ENCODE measurements at regions not wholly inside any gene's neighbourhood (a gene's known extent, or its start where the extent isn't known, plus 50 kb on each side); places are given as distances from the start of the nearest gene placed in this dataset.
"Not testable (repeated sequence)": the region's sequence is repeated elsewhere in the genome, so short reads cannot be mapped to it uniquely, and the experiment has no call there.

DNA sequence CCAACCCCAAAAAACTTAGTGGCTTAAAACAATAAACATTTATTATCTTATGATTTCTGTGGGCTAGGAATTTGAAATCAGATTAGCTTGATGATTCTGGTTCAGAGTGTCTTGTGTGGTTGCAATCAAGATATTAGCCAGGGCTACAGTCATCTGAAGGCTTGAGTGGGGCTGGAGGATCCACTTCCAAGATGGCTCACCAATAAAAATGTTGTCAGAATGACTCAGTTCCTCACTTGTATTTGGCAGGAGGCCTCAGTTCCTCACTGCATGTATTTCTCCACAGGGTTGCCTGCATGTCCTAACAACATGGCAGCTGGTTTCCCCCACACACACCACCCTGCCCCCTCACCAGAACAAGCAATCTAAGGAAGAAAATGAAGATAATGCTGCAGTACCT, 98.2 kb upstream of the NIPBL start:
- no peak for DNase-seq (ENCODE audit: low read depth in 2 of 3, low spot score in 2 of 3)

DNA sequence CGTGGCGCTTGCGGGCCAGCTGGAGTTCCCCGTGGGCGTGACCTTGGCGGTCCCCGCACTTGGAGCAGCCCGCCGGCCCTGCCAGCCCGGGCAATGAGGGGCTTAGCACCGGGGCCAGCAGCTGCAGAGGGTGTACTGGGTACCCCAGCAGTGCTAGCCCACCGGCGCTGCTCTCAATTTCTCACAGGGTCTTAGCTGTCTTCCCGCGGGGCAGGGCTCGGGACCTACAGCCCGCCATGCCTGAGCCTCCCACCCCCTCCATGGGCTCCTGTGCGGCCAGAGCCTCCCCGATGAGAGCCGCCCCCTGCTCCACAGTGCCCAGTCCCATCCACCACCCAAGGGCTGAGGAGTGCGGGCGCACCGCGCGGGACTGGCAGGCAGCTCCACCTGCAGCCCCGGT, 94.0 kb upstream of the NIPBL start:
- not testable (repeated sequence) for DNase-seq (ENCODE audit: low read depth in 2 of 3, low spot score in 2 of 3)

DNA sequence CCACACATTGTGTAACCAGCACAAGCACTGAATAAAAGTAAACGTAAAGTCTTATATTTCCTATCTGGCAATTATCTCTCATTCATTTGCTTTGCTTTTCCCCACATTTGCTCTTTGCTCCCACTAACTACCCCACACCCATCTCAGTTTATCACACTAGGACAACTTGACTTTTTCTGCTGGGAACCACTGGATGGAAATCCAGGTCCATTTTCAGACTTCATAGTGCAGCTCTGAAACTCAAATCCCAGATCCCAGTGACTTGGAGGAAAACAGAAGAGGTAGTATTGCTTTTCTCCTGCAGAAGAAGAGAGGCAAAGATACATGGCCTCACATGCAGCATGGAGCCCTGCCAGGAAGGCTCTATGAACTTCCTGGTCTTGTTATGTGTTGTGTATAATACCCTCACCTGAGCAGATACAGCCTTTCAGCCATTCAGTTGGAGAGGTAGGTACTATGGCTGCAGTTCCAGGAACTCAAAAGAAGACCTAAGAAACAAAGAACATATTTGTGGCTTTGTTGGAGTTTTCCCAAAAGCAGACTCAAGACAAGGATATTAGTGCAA, 90.0 kb upstream of the NIPBL start:
- DNase-seq (ENCODE audit: low read depth in 2 of 3, low spot score in 2 of 3): no peak

DNA sequence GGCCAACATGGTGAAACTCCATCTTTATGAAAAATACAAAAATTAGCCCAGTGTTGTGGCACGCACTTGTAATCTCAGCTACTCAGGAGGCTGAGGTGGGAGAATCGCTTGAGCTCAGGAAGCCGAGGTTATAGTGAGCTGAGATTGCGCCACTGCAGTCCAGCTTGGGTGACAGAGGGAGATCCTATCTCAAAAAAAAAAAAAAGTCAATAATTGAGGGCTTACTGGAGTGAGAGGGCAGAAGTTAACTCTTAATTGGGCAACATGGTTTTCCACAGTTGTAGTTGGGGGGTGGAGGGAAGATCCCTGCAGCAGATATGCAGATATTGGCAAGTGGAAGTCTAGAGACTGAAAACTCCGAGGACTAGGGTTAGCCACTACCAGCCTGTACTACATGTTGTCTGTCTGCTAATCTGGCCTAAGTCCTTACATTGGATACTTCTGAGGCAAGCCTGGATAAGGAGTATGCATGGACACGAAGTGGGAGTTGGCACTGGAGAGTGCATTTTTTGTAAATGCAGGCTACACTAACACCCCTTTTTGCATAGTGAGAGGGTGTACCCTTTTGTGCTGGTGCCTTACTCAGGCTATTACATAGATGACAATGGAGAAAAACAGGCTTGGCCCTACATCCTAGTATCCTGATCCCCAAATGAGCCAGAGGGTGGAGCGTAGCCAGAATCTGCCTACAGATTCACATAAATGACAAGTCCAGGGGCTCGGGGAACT, 89.0 kb upstream of the NIPBL start:
- DNase-seq (ENCODE audit: low read depth in 2 of 3, low spot score in 2 of 3): peak in 1 of 3 donors; percentile 2

DNA sequence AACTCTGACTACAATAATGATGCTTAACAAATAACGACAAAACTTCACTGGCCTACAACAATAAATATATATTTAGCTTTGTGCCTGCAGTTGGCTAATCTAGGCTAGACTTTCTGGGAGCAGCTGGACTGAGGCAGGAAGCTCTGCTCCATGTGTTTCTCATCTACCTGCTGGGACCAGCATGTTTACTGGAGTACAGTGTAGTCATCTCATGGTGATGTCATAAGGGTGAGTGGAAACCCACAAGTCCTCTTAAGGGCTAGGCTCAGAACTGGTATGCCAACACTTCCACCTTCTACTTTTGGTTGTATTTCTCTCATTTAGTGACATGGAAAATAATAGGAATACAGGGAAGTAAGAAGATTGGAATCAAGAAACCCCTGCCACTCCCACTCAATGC, 85.7 kb upstream of the NIPBL start:
- no peak for DNase-seq (ENCODE audit: low read depth in 2 of 3, low spot score in 2 of 3)

DNA sequence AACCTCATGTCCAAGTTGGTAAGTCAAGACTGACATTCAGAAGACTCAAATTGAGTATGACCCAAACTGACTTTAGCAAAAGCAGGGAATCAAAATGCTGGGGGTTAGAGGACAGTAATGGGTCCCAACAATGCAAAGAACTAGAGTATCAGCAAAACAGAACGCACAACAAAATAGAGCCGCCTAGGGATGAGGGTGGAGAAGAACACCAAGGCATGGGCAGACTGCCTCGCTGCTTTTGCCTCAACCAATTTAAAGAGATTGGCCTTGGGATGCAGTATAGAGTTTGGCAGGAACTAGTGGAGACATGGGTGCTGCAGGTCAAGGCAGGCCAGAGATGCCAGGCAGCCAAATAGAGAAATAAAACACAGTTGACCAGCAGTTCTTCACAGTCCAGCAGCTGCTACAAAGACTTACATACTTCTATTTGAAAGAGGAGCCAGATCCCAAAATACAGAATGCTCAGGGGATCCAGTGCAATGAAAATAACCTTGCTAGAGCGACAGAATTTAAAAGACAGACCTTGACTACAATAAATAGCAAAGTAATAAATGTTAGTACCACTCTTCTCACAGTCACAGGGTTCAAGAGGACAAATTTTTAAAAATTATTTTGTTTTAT, 83.9 kb upstream of the NIPBL start:
- DNase-seq (ENCODE audit: low read depth in 2 of 3, low spot score in 2 of 3): no peak

DNA sequence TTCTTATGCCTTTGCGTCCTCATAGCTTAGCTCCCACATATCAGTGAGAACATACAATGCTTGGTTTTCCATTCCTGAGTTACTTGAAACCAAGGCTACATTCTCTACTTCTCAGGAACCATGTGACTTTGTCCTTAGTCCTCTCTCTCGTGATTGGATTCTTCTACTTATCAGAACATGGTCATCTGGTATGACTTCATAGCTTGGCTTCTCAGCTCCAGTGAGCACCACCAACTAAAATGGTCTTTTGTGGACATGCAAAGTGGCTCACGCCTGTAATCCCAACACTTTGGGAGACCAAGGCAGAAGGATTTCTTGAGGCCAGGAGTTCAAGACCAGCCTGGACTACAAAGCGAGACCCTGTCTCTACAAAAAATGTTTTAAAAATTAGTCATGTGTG, 81.2 kb upstream of the NIPBL start:
- no peak for DNase-seq (ENCODE audit: low read depth in 2 of 3, low spot score in 2 of 3)

DNA sequence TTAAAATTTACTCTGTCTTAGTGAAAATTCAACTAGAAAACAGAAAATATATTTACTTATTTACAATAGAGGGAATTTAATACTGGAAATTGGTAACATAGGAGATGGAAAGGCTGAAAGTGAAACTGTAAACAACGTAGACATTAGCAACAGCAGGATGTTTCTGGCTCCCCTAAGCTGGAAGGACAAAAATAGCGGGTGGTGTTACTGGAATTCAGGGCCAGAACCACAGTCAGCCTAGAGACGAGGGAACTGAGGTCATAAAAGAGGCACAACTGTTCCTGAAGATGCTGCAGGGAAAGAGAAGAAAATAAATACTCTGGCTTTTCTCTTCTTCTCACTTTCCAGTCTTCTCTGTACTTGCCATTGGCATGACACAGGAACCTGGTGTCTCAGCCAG, 80.4 kb upstream of the NIPBL start:
- no peak for DNase-seq (ENCODE audit: low read depth in 2 of 3, low spot score in 2 of 3)

DNA sequence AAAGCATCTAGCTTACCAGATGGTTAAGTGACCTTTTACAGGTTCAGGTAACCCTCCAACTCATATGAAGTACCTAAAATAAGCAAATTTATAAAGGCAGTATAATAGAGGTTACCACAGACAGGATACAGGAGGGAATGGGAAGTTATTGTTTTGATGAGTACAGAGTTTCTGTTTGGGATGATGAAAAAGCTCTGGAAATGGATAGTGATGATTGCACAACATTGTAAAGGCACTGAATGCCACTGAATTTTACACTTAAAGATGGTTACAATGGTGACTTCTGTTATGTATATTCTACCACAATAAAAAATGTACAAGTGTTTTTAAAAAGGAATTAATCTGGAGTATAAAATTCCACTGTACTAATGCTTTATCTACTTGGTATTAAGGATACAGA, 75.0 kb upstream of the NIPBL start:
- DNase-seq (ENCODE audit: low read depth in 2 of 3, low spot score in 2 of 3): no peak

DNA sequence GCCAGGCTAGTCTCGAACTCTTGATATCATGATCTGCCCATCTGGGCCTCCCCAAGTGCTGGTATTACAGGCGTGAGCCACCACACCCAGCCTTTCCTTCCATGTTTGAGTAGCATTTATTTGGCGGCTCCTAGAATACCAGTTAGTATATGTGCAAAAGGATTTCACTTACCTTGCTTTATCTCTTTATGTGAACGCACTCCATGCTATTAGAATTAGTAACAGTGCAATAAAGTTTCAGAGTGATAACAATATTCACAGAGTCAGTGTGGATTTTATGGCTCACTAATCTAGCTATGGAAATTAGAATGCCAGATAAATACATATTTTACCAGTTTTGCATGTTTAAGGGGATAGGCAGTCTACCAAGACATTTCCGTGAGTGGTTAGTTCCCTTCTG, 74.4 kb upstream of the NIPBL start:
- DNase-seq (ENCODE audit: low read depth in 2 of 3, low spot score in 2 of 3): no peak

DNA sequence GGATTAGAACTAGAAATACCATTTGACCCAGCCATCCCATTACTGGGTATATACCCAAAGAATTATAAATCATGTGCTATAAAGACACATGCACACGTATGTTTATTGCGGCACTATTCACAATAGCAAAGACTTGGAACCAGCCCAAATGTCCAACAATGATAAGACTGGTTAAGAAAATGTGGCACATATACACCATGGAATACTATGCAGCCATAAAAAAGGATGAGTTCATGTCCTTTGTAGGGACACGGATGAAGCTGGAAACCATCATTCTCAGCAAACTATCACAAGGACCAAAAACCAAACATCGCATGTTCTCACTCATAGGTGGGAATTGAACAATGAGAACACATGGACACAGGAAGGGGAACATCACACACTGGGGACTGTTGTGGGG, 63.3 kb upstream of the NIPBL start:
- not testable (repeated sequence) for DNase-seq (ENCODE audit: low read depth in 2 of 3, low spot score in 2 of 3)

DNA sequence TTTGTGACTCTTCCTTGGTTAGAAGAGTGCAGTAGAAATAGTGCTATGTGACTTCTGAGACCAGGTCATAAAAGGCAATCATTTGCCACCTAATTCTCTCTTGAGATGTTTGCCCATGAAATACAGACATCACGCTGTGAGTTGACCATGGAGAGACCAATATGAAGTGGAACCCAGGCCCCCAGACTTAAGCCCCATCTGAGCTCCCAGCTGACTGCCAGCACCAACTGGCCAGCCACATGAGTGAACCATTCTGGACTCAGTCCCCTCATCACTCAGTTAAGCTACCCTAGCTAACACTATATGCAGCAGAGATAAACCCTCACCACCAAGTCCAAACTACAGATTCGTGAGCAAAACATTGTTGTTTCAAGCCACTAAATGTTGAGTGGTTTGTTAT, 60.7 kb upstream of the NIPBL start:
- DNase-seq (ENCODE audit: low read depth in 2 of 3, low spot score in 2 of 3): no peak

DNA sequence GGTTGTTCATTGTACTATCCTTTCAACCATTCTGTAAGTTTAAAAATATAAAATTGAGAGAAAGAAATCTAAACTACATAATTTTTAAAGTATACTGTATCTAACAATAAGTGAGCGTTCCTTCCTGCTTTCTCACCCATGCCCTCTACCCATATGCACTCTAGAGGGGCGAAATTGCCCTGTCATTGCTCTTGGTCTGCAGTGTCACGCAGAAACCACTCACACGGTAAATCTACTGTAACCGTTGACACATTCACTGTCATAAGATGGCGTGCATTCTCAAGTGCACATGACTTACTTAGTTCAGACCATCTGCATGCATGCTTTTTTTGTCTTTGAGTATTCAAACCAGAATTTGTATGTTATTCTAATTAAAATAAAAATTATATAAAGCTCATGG, 55.7 kb upstream of the NIPBL start:
- peak in 2 of 3 donors; percentile 51 to 76 for DNase-seq (ENCODE audit: low read depth in 2 of 3, low spot score in 2 of 3)

DNA sequence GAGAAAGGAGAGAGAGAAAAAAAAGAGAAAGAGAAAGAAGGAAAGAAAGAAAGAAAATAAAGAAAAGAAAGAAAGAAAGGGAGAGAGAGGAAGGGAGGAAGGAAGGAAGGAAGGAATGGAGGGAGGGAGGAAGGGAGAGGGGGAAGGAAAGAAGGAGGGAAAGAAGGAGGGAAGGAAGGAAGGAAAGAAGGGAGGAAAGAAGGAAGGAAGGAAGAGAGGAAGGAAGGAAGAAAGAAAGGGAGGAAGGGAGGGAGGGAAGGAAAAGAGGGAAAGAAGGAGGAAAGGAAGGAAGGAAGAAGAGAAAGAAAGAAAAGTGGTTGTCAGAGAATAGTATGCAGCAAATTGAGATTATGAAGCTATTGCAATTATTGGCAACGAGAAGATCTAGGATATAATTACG, 49.9 kb upstream of the NIPBL start:
- no peak for DNase-seq (ENCODE audit: low read depth in 2 of 3, low spot score in 2 of 3)
